ENCODE measurements at regions not wholly inside any gene's neighbourhood (a gene's known extent, or its start where the extent isn't known, plus 50 kb on each side); places are given as distances from the start of the nearest gene placed in this dataset.

DNA sequence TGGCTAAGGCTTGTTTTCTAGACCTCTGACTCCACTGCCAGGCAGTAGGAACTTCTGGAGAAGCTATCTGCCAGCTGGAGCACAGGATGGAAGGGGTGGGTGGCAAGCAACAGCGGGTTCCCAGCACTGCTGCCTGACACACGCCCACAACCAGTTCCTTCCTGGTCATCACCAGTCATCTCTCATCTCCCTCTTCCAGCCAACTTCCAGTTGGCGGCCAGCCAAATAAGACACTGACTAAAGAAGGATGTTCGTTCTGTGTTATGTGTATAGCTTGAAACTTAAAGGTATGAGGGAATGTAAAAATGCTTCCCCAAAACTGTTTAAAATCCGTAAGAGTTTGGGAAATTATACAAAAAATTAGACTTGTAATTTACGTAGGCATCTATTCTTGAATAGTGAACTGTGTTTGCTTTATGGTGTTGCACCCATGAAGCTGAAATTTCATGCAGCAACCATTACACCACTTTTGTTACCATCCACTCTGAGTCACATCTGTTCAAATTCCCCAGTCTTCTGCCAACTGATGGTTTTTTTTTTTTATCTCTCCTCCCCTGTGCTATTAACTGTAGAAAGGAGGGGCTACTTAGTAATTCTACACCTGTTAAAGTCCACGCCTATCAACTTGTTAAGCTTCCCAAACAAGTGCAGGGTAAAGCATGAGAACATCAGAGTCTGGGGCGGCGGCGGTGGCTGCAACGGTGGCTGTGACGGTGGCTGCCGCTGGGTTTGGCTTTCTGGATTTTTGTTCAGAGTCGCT, 86.2 kb upstream of the FRY start:
- TF ChIP-seq, protein P1, sequence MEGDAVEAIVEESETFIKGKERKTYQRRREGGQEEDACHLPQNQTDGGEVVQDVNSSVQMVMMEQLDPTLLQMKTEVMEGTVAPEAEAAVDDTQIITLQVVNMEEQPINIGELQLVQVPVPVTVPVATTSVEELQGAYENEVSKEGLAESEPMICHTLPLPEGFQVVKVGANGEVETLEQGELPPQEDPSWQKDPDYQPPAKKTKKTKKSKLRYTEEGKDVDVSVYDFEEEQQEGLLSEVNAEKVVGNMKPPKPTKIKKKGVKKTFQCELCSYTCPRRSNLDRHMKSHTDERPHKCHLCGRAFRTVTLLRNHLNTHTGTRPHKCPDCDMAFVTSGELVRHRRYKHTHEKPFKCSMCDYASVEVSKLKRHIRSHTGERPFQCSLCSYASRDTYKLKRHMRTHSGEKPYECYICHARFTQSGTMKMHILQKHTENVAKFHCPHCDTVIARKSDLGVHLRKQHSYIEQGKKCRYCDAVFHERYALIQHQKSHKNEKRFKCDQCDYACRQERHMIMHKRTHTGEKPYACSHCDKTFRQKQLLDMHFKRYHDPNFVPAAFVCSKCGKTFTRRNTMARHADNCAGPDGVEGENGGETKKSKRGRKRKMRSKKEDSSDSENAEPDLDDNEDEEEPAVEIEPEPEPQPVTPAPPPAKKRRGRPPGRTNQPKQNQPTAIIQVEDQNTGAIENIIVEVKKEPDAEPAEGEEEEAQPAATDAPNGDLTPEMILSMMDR (IDR thresholded peaks at IDR 0.05; ENCODE audit: borderline replicate concordance, extremely low read depth, low read length, poor library complexity, severe bottlenecking) = no peak
- no peak for TF ChIP-seq EZH2 (IDR thresholded peaks at IDR 0.05; ENCODE audit: borderline replicate concordance, low read depth, low read length, severe bottlenecking)

Data from DND-41 (cell line).